Tibial nerve (tissue), 4 donors: ENCODE measurements at regions not wholly inside any gene's neighbourhood (a gene's known extent, or its start where the extent isn't known, plus 50 kb on each side); places are given as distances from the start of the nearest gene placed in this dataset.

Source experiments
- EP300 ChIP-seq, 2 donors: sonication (generic); formaldehyde crosslinking; IDR thresholded peaks; one replicate each; pipeline ENCODE4 v1.6.1; 2017; ENCODE audit warnings: antibody characterized with exemption in 2 of 2, mild to moderate bottlenecking in 1 of 2
- POLR2A ChIP-seq, 2 donors: fragments of 450-650 bp; IDR thresholded peaks; one replicate each; pipeline ENCODE4 v1.6.1; 2017; ENCODE audit warnings: antibody characterized with exemption in 2 of 2, mild to moderate bottlenecking in 2 of 2, moderate library complexity in 2 of 2
- TF ChIP-seq, protein P1 (sequence below), 5 experiments: fragments of 200-600 bp in 3 of 5; fragments of 450-650 bp in 2 of 5; sonication (generic) in 3 of 5; IDR thresholded peaks; one replicate each; pipeline ENCODE4 v1.5.1; 2016 to 2019; ENCODE audit warnings: antibody characterized with exemption in 5 of 5, mild to moderate bottlenecking in 3 of 5, moderate library complexity in 2 of 5

DNA sequence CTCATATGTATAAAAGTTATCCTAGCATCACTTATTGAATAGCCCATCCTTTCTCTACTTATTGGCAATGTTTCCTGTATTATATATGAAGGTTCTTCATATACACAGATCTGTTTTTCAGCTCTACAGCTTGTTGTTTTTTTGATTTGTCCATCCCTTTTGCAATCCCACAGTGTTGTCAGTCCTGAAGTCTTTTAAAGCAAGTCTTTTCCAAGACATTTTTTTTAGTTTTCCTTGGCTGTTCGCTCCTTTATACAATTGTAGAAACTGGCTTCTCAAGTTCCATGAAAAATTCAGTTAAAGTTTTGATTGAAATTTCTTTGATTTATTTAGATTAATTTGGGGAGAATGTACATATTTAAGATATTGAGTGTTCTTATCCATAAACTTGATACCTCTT lies 295.3 kb upstream of the SORL1-AS1 start:
- TF ChIP-seq, protein P1, sequence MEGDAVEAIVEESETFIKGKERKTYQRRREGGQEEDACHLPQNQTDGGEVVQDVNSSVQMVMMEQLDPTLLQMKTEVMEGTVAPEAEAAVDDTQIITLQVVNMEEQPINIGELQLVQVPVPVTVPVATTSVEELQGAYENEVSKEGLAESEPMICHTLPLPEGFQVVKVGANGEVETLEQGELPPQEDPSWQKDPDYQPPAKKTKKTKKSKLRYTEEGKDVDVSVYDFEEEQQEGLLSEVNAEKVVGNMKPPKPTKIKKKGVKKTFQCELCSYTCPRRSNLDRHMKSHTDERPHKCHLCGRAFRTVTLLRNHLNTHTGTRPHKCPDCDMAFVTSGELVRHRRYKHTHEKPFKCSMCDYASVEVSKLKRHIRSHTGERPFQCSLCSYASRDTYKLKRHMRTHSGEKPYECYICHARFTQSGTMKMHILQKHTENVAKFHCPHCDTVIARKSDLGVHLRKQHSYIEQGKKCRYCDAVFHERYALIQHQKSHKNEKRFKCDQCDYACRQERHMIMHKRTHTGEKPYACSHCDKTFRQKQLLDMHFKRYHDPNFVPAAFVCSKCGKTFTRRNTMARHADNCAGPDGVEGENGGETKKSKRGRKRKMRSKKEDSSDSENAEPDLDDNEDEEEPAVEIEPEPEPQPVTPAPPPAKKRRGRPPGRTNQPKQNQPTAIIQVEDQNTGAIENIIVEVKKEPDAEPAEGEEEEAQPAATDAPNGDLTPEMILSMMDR (IDR thresholded peaks at IDR 0.05), result no peak
- TF ChIP-seq POLR2A (IDR thresholded peaks at IDR 0.05) (no peak), EP300 (IDR thresholded peaks at IDR 0.05) (no peak)
